ENCODE measurements at regions not wholly inside any gene's neighbourhood (a gene's known extent, or its start where the extent isn't known, plus 50 kb on each side); places are given as distances from the start of the nearest gene placed in this dataset.

DNA sequence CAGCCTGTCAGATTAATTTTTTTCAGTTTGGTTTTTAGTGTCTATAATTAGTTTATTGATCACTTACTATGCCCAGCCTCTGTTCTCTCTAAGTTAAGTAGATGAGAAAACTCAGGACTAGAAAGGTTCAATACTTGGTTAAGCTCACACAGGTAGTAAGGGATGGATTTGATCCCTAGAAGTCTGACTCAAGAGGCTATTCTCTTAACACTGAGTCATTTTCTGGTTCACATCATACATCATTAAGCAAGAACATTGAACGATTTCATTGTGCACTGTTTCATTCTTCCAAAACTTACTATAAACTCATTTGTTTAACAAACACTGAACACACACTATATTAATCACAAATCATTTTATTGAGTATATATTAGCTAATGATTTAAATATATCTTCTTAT lies 54.1 kb upstream of the SLC38A11 start:
- TF ChIP-seq POLR2A (IDR thresholded peaks at IDR 0.05), result no peak
- TF ChIP-seq, protein P1, sequence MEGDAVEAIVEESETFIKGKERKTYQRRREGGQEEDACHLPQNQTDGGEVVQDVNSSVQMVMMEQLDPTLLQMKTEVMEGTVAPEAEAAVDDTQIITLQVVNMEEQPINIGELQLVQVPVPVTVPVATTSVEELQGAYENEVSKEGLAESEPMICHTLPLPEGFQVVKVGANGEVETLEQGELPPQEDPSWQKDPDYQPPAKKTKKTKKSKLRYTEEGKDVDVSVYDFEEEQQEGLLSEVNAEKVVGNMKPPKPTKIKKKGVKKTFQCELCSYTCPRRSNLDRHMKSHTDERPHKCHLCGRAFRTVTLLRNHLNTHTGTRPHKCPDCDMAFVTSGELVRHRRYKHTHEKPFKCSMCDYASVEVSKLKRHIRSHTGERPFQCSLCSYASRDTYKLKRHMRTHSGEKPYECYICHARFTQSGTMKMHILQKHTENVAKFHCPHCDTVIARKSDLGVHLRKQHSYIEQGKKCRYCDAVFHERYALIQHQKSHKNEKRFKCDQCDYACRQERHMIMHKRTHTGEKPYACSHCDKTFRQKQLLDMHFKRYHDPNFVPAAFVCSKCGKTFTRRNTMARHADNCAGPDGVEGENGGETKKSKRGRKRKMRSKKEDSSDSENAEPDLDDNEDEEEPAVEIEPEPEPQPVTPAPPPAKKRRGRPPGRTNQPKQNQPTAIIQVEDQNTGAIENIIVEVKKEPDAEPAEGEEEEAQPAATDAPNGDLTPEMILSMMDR (IDR thresholded peaks at IDR 0.05), result no peak
- Histone ChIP-seq H3K4me3 (no peak overlapping the region), H3K36me3 (no peaks in the 10 kb centered on the region), H3K27me3 (no peaks in the 10 kb centered on the region), H3K27ac (no peak overlapping the region), H3K4me1 (no peaks in the 10 kb centered on the region), H3K9me3 (no peaks in the 10 kb centered on the region)
- intact Hi-C loops (cut with DNase I; ENCODE audit: low total_unique reads), result no loop called here
- no peak for DNase-seq

DNA sequence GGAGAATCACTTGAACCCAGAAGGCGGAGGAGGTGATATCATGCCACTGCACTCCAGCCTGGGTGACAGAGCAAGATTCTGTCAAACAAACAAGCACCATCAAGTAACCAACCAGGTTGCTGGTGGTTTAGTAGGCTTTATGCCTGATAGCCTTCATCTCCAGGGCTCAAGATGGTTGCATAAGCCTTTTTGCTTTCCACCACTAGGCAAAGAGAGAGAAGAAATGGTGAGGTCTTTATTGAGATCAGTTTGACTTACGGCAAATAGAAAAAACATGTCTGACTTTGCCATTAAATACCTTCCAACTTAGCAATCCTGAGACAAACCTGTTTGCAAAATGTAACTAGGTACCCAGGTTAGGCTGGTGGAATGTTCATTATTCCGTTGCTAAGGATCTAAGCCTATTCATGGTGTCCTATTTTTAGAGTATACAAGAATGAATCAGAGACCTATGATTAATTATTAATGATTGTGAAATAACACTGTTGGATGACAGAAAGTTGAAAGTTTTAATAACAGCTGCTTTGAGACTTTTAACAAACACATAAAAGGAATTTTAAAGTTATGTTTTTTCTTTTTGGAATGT lies 53.5 kb upstream of the SLC38A11 start:
- Histone ChIP-seq H3K27ac (no peak overlapping the region), H3K4me1 (no peaks in the 10 kb centered on the region), H3K36me3 (no peaks in the 10 kb centered on the region), H3K9me3 (no peaks in the 10 kb centered on the region), H3K27me3 (no peaks in the 10 kb centered on the region), H3K4me3 (no peak overlapping the region)
- TF ChIP-seq, protein P1 (IDR thresholded peaks at IDR 0.05), result no peak
- no peak for TF ChIP-seq POLR2A (IDR thresholded peaks at IDR 0.05)
- DNase-seq, result no peak
- intact Hi-C loops (cut with DNase I; ENCODE audit: low total_unique reads), result no loop called here

DNA sequence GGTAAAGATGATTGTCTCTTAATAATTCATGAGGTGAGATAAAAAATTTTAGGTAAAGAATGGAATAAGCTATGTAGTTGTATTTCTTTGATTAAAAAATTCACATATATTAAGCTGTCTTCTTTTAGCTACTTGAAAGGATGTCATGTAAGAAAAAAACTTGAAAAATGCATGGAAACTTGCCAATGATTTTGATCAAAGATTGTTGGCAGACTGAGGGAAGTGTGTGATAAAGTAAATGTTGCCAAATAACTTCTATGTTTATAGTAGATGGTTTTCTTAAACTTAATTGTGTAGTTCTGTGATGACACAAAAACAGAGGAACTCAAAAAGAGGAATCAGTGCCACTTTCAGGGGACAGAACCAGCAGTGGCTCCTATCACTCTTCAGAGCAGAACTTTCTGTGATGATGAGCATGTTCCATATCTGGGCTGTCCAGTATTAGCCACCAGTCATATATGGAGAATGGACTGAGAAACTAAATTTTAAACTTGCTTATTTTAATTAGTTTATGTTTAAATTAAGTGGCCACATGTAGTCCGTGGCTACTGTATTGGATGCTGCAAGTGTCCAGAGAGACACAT lies 51.9 kb upstream of the SLC38A11 start:
- Histone ChIP-seq H3K4me1 (no peaks in the 10 kb centered on the region), H3K36me3 (no peaks in the 10 kb centered on the region), H3K9me3 (no peaks in the 10 kb centered on the region), H3K27me3 (no peaks in the 10 kb centered on the region), H3K4me3 (no peak overlapping the region), H3K27ac (no peak overlapping the region)
- DNase-seq, result no peak
- TF ChIP-seq POLR2A (IDR thresholded peaks at IDR 0.05), result no peak
- TF ChIP-seq, protein P1 (IDR thresholded peaks at IDR 0.05), result no peak
- intact Hi-C loops (cut with DNase I; ENCODE audit: low total_unique reads), result no loop called here

Data from uterus (tissue), 3 donors.